ENCODE measurements at regions not wholly inside any gene's neighbourhood (a gene's known extent, or its start where the extent isn't known, plus 50 kb on each side); places are given as distances from the start of the nearest gene placed in this dataset.
A peak's percentile ranks its signal among the peaks of the same experiment; 100 is the strongest.

DNA sequence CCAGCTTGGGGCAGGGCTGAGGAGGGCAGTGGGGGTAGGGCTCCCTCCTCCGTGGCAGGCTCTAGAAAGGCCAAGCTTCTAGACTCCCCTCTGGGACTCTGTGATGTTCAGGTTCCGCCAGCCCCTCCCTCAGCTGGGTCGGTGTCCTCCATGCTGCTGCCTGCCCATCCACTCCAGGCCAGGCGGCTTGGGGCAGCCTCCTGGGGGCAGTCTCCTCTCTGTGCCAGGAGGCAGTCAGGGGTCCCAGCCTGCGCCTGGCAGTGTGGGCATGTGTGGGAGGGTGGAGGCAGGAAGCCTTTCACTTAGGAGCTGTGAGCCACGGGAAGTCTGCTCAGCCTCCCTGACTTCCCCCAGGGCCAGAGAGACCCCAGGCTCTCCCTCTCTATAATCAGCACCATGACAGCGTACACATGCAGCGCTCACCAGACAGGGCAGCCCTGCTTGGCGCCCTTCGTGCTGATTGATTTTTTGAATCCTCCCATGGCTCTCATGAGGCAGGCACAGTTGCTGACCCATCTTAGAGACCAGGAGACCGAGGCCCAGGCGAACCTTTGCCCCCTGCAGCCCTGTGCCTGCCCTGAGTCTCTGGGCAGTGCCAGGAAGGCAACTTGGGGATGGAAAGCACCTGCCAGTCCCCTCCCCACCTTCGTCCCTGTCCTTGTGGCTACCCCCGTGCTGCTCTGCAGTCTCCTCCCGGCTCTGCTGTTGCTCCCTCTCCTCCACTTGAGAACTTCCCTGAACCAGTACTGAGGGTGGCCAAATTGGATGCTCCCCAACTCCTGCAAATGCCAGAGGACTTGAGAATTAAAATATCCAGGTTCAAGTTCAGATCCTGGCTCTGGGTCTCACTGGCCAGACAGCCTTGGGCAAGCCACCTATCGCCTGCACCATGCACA is 234.7 kb upstream of the GSE1 start:
- intact Hi-C loops (cut with DNase I) = no loop called here
- no peak for DNase-seq (ENCODE audit: missing footprints)
- no peak for ATAC-seq

DNA sequence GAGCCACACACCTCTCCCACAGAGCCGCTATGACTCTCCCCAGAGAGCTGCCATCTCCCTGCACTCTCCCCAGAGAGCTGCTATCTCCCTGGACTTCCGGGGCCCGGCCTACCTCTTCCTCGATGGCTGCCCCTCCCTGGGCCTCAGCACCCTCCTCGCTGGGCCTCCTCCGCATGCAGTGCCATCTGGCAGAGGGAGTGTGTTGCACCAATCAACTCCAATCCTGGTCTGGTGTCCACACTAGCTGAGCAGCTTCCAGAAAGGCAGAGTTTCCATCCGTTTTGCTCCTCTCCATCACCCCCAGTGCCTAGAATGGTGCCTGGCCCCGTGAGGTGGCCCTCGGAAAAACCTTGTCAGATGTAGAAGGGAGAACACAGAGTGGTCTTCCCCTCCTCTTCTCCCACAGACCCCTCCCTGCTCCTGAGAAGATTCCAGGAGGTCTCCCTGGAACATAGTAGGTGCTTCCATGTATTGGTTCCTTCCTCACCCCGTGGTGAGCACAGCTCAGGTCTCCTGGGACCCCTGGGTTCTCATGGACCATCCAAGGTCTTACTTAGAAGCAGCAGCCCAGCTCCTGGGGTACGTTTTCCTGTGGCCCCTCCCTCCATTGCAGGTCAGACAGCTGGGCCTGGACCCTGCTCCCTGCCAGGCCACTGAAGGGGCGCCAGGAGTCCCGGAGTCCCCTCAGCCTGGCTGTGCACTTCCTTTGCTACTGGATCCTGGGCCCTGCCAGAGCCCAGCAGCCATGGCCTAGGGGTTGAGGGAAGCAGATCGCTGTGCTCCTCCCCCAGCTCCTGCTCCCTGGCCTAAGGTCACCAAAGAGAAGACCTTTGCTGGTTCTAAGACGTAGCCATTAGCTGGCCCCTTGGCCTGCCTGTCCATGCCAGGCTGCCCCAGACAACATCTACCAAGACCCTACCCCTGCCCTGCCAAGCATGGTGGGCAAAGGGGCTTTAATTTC is 233.8 kb upstream of the GSE1 start:
- DNase-seq (ENCODE audit: missing footprints) (no peak), ATAC-seq (no peak)
- intact Hi-C loops (cut with DNase I) = no loop called here

DNA sequence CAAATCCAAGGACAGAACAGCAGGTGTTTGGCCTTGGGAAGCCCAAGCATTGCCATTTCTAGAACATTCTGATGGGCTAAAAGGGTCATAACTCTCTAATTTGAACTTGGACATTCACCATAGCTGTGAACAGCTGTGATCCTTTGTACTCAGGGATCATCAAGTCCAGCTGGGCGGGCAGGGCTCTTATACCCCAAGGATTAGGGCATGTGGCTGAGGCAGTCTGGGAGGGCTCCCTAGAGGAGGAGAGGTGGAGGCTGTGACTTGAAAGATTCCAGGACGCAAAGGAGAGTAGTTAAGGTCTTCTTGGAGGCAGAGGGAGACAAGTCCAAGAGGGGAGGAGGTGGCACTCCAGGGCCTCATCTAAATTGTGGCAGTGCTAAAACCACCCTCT is 233.1 kb upstream of the GSE1 start:
- ATAC-seq (no peak), DNase-seq (ENCODE audit: missing footprints) (no peak)

DNA sequence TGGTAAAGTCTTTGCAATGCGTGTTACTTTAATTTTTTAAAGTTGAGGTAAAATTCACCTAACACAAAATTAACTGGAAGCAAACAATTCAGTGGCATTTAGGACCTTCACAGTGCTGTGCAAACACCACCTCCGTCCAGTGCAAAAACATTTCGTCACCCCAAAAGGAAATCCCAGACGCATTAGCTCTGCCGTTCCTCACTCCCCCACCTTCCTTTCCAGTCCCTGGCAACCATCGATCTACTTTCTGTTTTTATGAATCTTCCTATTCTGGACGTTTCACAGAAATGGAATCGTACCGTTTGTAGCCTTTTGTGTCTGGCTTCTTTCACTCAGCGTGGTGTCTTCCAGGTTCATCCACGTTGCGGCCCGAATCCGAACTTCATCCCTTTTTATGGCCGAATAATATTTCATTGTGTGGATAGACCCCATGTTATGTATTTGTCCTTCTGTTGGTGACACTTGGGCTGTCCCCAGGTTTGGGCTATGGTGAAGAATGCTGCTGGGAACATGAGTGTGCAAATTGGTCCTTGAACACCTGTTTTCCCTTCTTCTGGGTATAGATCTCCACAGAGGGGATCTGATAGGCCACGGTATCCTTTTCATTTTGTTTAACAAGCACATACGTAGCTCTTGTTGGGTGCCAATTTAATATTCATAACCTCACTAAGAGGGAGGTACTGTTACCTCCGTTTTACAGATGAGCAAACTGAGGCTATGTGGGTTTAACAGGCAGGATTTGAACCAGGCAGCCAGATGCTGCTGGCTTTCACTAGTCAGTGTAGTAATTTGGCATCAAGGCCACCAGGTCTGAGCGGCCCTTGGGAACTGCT is 232.0 kb upstream of the GSE1 start:
- no peak for DNase-seq (ENCODE audit: missing footprints)
- intact Hi-C loops (cut with DNase I) = no loop called here
- no peak for ATAC-seq

More for the DNA sequence above, 233.1 kb upstream of the GSE1 start:
- intact Hi-C loops (cut with DNase I) = no loop called here

DNA sequence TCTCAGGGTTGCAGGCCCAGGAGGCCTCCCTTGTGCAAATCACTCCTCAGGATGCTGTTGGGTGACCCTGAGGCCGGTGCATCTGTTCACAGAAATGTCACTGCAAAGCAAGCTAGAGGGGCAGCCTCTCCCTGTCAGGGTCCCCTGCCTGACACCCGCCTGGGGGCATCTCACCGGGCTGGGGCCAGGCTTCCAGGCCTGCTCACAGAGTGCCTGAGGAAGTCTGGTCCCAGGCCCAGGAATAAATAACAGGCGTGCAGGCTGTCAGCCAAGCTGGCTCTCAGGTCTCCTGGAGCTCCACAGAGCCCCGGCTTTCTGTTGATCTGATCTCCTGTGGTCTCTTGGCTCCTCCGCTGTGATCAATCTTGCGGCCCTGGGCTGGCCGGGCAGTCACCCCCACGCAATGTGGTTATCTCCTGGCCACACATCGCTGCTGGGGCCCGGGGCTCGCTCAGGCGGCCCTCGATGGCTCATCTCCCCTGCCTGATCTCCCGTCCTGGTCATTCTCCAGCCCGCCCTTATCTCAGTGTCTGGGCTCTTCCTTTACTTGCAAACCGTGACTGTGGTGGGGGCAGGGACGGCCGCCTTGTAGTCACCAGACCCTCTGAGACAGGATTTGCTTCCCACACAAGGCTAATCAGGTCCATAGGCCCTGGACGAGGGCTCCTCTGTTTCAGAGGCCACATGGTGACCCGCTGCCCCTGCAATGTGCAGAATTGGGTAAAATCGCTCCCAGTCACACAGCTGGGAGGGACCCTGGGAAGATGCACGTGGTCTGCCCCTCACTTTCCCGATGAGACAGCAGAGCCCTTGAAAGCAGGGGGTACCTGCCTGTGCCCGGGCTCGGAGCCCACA is 231.2 kb upstream of the GSE1 start:
- DNase-seq (ENCODE audit: missing footprints) (peak; percentile 41), ATAC-seq (no peak)
- intact Hi-C loops (cut with DNase I) = no loop called here

DNA sequence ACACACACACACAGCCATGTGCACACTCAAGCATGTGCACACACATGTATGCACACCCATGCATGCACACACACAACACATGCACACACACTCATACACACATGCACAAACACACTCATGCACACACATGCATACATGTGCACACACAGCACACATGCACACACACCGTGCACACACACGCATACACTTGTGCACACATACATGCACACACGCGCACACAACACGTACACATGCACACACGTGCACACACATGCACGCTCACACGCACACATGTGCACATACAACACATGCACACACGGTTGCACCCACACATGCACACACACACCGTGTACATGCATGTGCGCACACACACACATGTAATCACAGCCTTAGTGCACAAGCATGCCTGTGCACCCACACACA is 230.4 kb upstream of the GSE1 start:
- ATAC-seq (no peak), DNase-seq (ENCODE audit: missing footprints) (peak; percentile 35)
- intact Hi-C loops (cut with DNase I) = no loop called here

DNA sequence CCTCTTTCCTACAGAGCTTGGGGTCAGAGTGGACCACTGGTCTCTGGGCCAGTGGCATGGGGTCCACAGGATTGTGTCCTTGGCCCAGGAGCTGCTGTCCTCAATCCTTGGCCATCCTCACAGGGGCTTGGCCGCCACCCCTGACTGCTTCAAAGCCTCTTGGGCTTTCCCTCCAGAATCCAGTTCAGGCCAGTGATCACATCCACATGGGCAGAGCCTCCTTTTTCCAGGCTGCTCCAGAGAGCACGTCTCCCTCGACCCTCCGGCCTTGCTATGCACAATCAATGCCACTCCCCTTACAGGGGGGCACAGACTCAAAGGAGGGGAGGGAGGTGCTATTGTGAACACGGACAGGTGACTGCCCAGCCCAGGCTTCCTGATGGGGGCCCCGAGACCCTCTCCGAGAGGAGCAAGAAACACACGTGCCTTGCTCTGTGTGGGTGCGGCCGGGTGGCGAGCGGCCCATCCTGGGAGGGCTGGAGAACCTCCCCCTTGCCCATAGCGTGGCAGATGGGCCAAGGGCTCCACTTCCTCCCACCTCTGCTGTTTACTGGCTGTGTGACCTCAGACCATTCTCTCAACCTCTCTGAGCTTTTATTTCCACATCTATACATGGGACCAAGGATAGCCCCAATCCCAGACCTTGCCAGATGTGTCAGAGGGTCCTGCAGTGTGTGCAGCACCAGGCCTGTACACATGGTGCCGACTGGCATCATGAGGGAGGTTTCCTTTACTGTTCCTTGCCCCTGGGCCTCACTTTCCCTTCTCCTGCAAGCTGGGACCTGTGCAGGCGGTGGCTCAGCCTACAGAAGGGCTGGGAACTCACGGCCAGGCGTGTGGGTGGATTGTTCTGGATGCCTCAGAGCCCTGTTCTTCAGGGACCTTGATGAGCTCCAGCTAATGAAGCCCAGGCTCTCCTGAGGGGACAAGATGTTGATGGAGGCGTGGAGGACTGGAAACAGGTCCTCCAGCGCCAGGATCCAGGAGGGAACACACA is 229.0 kb upstream of the GSE1 start:
- intact Hi-C loops (cut with DNase I) = no loop called here
- DNase-seq (ENCODE audit: missing footprints) (peak; percentile 61), ATAC-seq (no peak)

DNA sequence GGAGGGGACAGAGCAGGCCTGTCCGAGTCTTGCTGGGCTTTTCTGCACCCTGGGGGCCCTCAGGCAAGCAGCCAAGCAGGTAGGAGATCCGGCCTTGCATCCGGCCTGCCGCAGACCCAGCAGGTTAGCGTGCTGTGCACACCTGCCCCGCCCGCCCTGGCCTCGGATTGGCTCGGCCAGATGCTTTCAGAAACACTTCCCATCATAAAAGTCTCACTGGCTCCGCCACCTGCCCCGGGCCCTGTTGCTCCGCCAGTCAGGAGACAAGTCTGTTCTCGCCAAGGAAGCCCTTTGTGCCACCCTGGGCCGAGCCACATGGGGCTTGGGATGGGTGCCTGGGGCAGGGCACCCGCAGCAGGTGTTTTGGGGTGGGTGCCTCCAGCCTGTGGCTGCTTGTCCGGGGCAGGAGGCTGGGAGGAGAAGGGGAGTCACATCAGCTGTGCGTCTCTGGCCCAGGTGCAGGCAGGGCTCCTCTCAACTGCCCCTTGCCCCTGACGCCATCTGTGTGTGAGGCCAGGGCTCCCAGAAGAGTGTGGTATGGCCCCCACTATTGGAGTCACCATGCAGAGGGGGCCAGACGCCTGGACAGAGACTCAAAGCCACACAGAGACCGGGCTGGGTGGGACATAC is 228.2 kb upstream of the GSE1 start:
- peak; percentile 63 for DNase-seq (ENCODE audit: missing footprints)
- ATAC-seq = no peak
- intact Hi-C loops (cut with DNase I) = no loop called here

DNA sequence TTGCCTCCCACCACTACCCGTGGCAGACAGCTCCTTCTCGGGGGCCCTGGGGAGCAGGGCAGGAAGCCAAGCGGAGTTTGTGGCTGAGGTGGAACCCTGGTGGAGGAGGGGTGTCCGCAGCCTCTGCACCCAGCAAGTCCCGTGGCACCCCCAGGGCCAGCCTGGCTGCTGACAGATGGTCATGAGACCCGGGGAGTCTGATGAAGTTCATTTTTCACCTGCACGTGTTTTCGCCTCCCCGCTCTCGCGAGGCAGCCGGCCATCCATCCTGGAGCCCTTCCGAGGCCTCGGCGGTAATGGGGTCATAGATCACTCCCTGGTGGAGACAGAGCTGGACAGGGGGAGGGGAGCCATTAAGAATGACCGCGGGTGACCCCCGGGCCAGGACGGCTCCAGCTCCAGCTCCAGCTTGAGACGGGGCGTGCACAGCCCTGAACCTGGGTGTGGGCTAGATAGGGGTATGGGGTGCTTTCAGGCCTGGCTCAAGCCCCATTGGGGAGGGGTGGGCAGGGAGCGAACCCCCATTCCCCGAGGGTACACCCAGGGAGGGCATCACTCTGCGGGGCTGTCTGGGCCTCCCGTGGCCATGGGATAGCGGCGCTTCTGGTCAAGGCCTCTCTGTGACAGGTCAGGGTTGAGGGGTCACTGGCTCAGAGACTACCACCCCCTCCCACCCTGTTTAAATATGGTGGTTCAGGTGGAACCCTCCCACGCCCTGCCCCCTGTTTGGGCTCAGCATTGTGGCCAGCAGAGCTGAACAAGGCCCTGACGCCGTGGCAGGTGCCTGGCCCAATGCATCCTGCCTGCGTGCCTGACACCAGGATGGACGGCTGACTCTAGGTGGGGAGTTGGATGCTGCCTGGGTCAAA is 227.4 kb upstream of the GSE1 start:
- ATAC-seq (no peak), DNase-seq (ENCODE audit: missing footprints) (peak; percentile 64)
- intact Hi-C loops (cut with DNase I) = no loop called here

DNA sequence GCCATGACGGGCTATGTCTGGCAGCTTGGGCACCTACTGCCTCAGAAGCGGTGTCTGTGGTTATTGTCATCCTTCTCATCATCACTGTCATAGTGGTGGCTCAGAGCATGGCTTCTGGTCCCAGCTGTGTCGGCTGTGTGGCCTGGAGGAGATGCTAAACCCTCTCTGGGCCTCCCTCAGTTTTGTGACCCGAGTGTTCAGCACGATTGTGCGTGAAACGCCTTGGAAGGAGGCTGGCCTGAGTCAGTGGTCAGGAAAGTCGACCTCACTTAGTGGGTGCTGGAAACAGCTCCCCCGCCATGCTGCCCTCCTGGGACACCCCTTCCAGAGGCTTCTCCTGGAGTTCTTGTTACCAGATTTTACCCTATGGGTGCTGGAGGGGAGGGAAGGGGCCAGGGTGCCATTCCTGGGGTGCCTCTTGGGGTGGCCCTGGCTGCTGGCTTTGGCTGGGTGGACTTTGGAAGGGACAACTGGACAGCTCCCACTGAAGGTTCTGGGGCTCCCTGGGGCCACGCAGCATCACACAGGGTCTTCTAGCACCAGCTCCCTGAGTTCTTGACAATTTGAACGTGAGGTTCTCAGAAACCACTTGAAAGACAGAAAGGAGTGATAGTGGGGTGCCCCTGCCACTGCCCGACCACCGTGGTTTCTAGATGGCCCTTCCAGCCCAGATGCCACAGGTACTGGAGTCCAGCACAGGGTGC is 226.5 kb upstream of the GSE1 start:
- peak; percentile 47 for DNase-seq (ENCODE audit: missing footprints)
- intact Hi-C loops (cut with DNase I) = no loop called here

DNA sequence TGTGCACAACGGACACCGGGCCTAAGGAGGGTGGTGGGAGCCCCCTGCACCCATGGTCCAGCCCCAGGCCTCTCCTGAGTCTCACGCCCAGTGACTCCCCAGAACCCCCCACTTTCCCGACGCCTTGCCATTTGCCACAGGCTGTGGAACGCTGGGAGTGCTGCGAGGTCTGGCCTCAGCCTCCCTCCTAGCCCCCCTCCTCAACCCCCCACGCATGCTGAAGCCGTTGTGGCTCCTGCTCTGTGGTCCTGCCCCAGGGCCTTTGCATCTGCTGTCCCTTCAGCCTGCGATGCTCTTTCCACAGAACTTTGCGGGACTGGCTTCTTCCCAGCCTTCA is 226.0 kb upstream of the GSE1 start:
- peak; percentile 16 for DNase-seq (ENCODE audit: missing footprints)

More for the DNA sequence above, 226.5 kb upstream of the GSE1 start:
- no peak for ATAC-seq

DNA sequence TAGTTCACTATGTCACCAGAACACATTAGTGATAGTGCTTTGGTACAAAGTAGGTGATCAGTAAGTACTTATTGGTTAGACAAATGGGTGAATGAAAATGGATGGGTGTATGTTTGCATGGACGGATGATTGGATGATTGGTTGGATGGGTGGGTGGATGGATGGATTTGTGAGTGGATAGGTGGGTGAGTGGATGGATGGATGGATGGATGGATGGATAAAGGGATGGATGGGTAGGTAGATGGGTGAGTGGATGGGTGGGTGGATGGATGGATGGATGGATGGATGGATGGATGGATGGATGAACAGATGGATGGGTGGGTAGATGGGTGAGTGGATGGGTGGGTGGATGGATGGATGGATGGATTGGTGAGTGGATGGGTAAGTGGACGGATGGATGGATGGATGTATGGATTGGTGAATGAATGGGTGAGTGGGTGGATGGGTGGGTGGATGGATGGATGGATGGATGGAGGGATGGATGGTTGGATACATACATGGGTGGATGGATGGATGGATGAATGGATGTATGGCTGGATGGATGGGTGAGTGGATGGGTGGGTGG is 225.3 kb upstream of the GSE1 start:
- no peak for ATAC-seq
- intact Hi-C loops (cut with DNase I) = no loop called here

More for the DNA sequence above, 226.0 kb upstream of the GSE1 start:
- no peak for ATAC-seq
- intact Hi-C loops (cut with DNase I) = no loop called here

DNA sequence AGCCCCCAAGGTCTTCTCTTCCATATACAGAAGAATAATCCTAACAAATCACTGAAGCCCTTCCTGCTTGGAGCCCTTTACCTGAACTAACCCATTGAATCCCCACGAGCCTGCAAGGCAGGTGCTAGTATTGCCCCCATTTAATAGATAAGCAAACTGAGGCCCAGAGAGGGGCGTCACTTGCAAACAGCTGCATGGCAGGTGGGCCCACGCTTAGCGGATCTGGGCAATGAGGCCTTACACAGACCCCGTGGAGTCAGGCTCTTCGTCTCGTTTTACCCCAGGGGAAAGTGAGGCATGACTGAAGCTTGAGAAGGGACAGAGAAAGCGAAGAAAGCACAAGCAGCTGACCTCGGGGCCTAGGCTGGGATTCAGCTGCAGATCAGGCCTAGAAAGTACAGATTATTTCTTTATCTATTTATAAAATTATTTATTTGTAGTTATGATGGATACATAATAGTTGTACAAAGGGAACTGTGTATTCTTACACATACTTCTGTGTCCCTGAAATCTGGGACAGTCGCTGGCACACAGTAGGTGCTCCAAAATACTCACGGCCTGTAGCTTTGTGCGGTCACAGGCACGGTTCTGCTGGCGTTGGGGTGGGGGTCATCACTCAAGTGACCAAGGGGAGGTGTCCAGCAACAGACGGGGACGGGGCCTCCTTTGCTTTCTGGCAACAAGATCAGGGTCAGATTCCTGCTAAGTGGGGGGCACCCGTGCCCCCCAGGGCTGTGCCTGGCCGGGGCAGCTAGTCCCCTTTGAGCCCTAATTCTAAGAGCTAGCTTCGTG is 223.2 kb upstream of the GSE1 start:
- no peak for ATAC-seq
- peak; percentile 42 for DNase-seq (ENCODE audit: missing footprints)
- intact Hi-C loops (cut with DNase I) = loop anchor here (10.0 kb wide), 2 partner anchors 215 to 325 kb away; no protein-coding TSS in a partner anchor

More for the DNA sequence above, 225.3 kb upstream of the GSE1 start:
- no peak for DNase-seq (ENCODE audit: missing footprints)

All from Right ventricle myocardium inferior (tissue), 1 donor.